ENCODE measurements at regions not wholly inside any gene's neighbourhood (a gene's known extent, or its start where the extent isn't known, plus 50 kb on each side); places are given as distances from the start of the nearest gene placed in this dataset.

DNA sequence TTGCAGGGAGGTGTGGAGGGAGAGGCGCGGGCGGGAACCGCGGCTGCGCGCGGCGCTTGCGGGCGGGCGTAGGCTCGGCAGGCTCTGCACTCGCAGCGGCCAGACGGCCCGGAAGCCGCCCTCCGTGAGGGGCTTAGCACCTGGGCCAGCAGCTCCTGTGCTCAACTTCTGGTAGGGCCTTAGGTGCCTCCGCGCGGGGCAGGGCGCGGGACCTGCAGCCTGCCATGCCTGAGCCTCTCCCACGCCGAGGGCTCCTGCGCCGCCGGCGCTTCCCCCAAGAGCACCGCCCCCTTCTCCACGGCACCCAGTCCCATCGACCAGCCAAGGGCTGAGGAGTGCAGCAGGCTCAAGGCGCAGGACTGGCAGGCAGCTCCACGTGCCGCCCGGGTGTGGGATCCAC, 940.8 kb upstream of the PCDH9 start:
- Histone ChIP-seq H3F3A (replicated peaks; ENCODE audit: insufficient read depth) (peaks cover 1% of the 10 kb centered on the region), H3K9me2 (no peaks in the 10 kb centered on the region), H3K9me3 (no peaks in the 10 kb centered on the region), H3K79me2 (ENCODE audit: insufficient read depth) (no peaks in the 10 kb centered on the region), H3K9ac (no peak overlapping the region), H3K4me2 (no peak overlapping the region), H3K4me1 (ENCODE audit: control insufficient read depth in 1 of 2, insufficient read depth in 2 of 2, low read depth in 1 of 2, low read length in 1 of 2) (peaks cover 3 to 8% of the 10 kb centered on the region in 2 experiments; a peak in 1 of 4 replicates), H3K27me3 (ENCODE audit: insufficient read depth) (no peaks in the 10 kb centered on the region), H3K36me3 (replicated peaks in 1 of 2; ENCODE audit: control insufficient read depth in 1 of 2, insufficient read depth in 2 of 2, low read length in 1 of 2) (no peaks in the 10 kb centered on the region), H2AFZ (ENCODE audit: low read depth) (no peak overlapping the region), H3K4me3 (ENCODE audit: low read depth in 2 of 2, low read length in 1 of 2) (no peak overlapping the region), H3K27ac (ENCODE audit: low read depth in 2 of 2, low read length in 1 of 2) (no peak overlapping the region), H4K20me1 (ENCODE audit: insufficient read depth) (no peaks in the 10 kb centered on the region)
- CTCF ChIA-PET: interaction anchor here (0.7 kb wide), 1 partner anchor 25 kb away, joined by 3 read pairs; no protein-coding TSS in a partner anchor
- 89% methylated on average over 21 of the region's 37 CpGs for WGBS (ENCODE audit: low lambda C conversion rate)
- DNase-seq: no peak
- POLR2A ChIA-PET: no interaction called here
- TF ChIP-seq RAD21 (IDR thresholded peaks at IDR 0.05; ENCODE audit: low read length) (no peak), TCF12 (IDR thresholded peaks at IDR 0.05) (no peak)

DNA sequence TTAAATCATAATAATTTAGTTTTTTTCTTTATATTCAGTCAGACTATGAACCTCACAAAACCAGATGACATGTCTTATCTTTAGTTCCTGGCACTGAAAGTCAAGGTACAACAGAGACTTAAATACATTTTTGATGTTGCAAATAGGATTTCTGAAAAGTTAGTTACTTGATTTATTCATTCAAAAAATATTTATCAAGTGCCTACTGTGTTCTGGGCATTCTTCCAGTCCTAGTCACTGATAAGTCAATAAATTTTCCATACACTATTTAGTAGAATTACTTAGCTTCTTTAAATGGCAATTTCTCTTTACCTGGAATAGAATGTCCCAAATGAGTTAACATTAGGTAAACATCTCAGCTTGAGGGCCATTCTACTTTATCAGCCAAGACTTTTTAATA, 938.3 kb upstream of the PCDH9 start:
- CTCF ChIA-PET: no interaction called here
- POLR2A ChIA-PET: no interaction called here

More for the DNA sequence above, 938.3 kb upstream of the PCDH9 start:
- H3K27ac ChIP-seq (ENCODE audit: low read depth in 2 of 2, low read length in 1 of 2): no peak overlapping the region
- TF ChIP-seq RCOR1 (IDR thresholded peaks at IDR 0.05; ENCODE audit: low read length) (no peak), EZH2phosphoT487 (IDR thresholded peaks at IDR 0.05; ENCODE audit: borderline replicate concordance, low read depth) (no peak), GATA2 (CRISPR knock-in tag; IDR thresholded peaks at IDR 0.05) (no peak), TEAD4 (IDR thresholded peaks at IDR 0.05; ENCODE audit: borderline replicate concordance, insufficient read depth) (no peak), JUND (IDR thresholded peaks at IDR 0.05) (no peak), FOSL2 (IDR thresholded peaks at IDR 0.05; ENCODE audit: borderline replicate concordance, low read depth) (no peak), CHD2 (IDR thresholded peaks at IDR 0.05; ENCODE audit: low read length, partially characterized antibody) (no peak), MEF2A (IDR thresholded peaks at IDR 0.05; ENCODE audit: borderline replicate concordance, low read depth) (no peak), GABPA (IDR thresholded peaks at IDR 0.05; ENCODE audit: low read depth) (no peak), MXI1 (IDR thresholded peaks at IDR 0.05; ENCODE audit: low read depth, low read length) (no peak), NFIC (IDR thresholded peaks at IDR 0.05; ENCODE audit: borderline replicate concordance) (no peak), FOXJ3 (CRISPR knock-in tag; IDR thresholded peaks at IDR 0.05) (no peak), EP300 (IDR thresholded peaks at IDR 0.05; ENCODE audit: borderline replicate concordance in 1 of 2, low read depth in 1 of 2, low read length in 1 of 2) (no peak), SIN3A (IDR thresholded peaks at IDR 0.05; ENCODE audit: borderline replicate concordance, low read depth, low read length) (no peak)
- TF ChIP-seq, protein P1, sequence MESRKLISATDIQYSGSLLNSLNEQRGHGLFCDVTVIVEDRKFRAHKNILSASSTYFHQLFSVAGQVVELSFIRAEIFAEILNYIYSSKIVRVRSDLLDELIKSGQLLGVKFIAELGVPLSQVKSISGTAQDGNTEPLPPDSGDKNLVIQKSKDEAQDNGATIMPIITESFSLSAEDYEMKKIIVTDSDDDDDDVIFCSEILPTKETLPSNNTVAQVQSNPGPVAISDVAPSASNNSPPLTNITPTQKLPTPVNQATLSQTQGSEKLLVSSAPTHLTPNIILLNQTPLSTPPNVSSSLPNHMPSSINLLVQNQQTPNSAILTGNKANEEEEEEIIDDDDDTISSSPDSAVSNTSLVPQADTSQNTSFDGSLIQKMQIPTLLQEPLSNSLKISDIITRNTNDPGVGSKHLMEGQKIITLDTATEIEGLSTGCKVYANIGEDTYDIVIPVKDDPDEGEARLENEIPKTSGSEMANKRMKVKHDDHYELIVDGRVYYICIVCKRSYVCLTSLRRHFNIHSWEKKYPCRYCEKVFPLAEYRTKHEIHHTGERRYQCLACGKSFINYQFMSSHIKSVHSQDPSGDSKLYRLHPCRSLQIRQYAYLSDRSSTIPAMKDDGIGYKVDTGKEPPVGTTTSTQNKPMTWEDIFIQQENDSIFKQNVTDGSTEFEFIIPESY (IDR thresholded peaks at IDR 0.05; ENCODE audit: borderline replicate concordance, low read depth): no peak
- TF ChIP-seq, protein P2, sequence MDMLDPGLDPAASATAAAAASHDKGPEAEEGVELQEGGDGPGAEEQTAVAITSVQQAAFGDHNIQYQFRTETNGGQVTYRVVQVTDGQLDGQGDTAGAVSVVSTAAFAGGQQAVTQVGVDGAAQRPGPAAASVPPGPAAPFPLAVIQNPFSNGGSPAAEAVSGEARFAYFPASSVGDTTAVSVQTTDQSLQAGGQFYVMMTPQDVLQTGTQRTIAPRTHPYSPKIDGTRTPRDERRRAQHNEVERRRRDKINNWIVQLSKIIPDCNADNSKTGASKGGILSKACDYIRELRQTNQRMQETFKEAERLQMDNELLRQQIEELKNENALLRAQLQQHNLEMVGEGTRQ (IDR thresholded peaks at IDR 0.05; ENCODE audit: borderline replicate concordance, low read depth, low read length): no peak
- TF ChIP-seq, protein P3, sequence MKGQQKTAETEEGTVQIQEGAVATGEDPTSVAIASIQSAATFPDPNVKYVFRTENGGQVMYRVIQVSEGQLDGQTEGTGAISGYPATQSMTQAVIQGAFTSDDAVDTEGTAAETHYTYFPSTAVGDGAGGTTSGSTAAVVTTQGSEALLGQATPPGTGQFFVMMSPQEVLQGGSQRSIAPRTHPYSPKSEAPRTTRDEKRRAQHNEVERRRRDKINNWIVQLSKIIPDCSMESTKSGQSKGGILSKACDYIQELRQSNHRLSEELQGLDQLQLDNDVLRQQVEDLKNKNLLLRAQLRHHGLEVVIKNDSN (IDR thresholded peaks at IDR 0.05; ENCODE audit: borderline replicate concordance, low read depth): no peak
- TF ChIP-seq, protein P4, sequence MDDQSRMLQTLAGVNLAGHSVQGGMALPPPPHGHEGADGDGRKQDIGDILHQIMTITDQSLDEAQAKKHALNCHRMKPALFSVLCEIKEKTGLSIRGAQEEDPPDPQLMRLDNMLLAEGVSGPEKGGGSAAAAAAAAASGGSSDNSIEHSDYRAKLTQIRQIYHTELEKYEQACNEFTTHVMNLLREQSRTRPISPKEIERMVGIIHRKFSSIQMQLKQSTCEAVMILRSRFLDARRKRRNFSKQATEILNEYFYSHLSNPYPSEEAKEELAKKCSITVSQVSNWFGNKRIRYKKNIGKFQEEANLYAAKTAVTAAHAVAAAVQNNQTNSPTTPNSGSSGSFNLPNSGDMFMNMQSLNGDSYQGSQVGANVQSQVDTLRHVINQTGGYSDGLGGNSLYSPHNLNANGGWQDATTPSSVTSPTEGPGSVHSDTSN (IDR thresholded peaks at IDR 0.05): no peak
- TF ChIP-seq, protein P5, sequence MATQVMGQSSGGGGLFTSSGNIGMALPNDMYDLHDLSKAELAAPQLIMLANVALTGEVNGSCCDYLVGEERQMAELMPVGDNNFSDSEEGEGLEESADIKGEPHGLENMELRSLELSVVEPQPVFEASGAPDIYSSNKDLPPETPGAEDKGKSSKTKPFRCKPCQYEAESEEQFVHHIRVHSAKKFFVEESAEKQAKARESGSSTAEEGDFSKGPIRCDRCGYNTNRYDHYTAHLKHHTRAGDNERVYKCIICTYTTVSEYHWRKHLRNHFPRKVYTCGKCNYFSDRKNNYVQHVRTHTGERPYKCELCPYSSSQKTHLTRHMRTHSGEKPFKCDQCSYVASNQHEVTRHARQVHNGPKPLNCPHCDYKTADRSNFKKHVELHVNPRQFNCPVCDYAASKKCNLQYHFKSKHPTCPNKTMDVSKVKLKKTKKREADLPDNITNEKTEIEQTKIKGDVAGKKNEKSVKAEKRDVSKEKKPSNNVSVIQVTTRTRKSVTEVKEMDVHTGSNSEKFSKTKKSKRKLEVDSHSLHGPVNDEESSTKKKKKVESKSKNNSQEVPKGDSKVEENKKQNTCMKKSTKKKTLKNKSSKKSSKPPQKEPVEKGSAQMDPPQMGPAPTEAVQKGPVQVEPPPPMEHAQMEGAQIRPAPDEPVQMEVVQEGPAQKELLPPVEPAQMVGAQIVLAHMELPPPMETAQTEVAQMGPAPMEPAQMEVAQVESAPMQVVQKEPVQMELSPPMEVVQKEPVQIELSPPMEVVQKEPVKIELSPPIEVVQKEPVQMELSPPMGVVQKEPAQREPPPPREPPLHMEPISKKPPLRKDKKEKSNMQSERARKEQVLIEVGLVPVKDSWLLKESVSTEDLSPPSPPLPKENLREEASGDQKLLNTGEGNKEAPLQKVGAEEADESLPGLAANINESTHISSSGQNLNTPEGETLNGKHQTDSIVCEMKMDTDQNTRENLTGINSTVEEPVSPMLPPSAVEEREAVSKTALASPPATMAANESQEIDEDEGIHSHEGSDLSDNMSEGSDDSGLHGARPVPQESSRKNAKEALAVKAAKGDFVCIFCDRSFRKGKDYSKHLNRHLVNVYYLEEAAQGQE (IDR thresholded peaks at IDR 0.05; ENCODE audit: low read depth, low read length): no peak
- no peaks in the 10 kb centered on the region for H3K36me3 ChIP-seq (replicated peaks in 1 of 2; ENCODE audit: control insufficient read depth in 1 of 2, insufficient read depth in 2 of 2, low read length in 1 of 2)
- H2AFZ ChIP-seq (ENCODE audit: low read depth): no peak overlapping the region
- H3K9me2 ChIP-seq: no peaks in the 10 kb centered on the region
- no peaks in the 10 kb centered on the region for H3K27me3 ChIP-seq (ENCODE audit: insufficient read depth)
- H3K4me2 ChIP-seq: no peak overlapping the region
- no peaks in the 10 kb centered on the region; a peak in 1 of 4 replicates for H3K4me1 ChIP-seq (ENCODE audit: control insufficient read depth in 1 of 2, insufficient read depth in 2 of 2, low read depth in 1 of 2, low read length in 1 of 2)
- H3K9ac ChIP-seq: no peak overlapping the region
- H3K79me2 ChIP-seq (ENCODE audit: insufficient read depth): no peaks in the 10 kb centered on the region
- H4K20me1 ChIP-seq (ENCODE audit: insufficient read depth): no peaks in the 10 kb centered on the region
- H3K4me3 ChIP-seq (ENCODE audit: low read depth in 2 of 2, low read length in 1 of 2): no peak overlapping the region
- no peaks in the 10 kb centered on the region for H3F3A ChIP-seq (replicated peaks; ENCODE audit: insufficient read depth)
- DNase-seq: no peak
- H3K9me3 ChIP-seq: no peaks in the 10 kb centered on the region

All from SK-N-SH (cell line).